HUES48 (cell line): ENCODE measurements at regions not wholly inside any gene's neighbourhood (a gene's known extent, or its start where the extent isn't known, plus 50 kb on each side); places are given as distances from the start of the nearest gene placed in this dataset.

Source experiments
- H3K27ac ChIP-seq: one replicate; pipeline ENCODE4 v1.7.0; 2013; ENCODE audit warnings: low read depth, low read length, inconsistent platforms
- H3K27me3 ChIP-seq: 2 replicates; pipeline ENCODE4 v1.6.1; 2013; ENCODE audit warnings: mild to moderate bottlenecking, low read length; ENCODE audit not compliant: control insufficient read depth, insufficient read depth
- H3K36me3 ChIP-seq: 2 replicates; pipeline ENCODE4 v1.6.1; 2013; ENCODE audit warnings: low read length; ENCODE audit not compliant: control insufficient read depth, insufficient read depth
- H3K4me1 ChIP-seq: 2 replicates; pipeline ENCODE4 v1.6.1; 2013; ENCODE audit warnings: mild to moderate bottlenecking, low read length; ENCODE audit not compliant: control insufficient read depth, insufficient read depth
- H3K4me3 ChIP-seq: 2 replicates; pipeline ENCODE4 v1.5.1; 2013; ENCODE audit warnings: mild to moderate bottlenecking, low read depth, low read length
- H3K9ac ChIP-seq: 2 replicates; pipeline ENCODE4 v1.6.1; 2013; ENCODE audit warnings: mild to moderate bottlenecking, low read depth, low read length, moderate library complexity
- H3K9me3 ChIP-seq: 2 replicates; pipeline ENCODE4 v1.6.1; 2013; ENCODE audit warnings: low read length; ENCODE audit not compliant: control insufficient read depth, insufficient read depth

DNA sequence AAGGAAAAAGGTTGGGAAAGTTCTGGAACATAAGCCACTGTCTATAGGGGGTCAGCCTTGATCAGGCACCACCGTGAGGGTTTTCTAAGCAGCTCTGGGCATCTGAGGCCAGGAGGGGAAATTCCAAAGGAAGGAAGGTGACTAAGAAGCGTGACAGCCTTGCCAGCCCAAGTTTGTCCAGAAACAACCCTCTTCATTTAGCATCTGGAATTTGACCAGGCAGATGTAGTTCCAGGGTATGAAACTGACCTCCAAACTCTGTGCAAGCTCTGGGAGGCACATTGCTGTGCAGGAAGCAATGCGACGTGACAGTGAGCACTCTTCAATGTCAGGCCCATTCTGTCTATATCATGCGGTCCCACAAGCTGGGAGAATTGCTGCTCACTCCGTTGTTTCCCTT, 85.4 kb upstream of the TPM1 start:
- peaks cover 6% of the 10 kb centered on the region for H3K4me1 ChIP-seq
- H3K36me3 ChIP-seq: no peaks in the 10 kb centered on the region
- no peak overlapping the region for H3K27ac ChIP-seq
- no peak overlapping the region for H3K9ac ChIP-seq
- H3K9me3 ChIP-seq: no peaks in the 10 kb centered on the region
- no peak overlapping the region for H3K4me3 ChIP-seq
- H3K27me3 ChIP-seq: no peaks in the 10 kb centered on the region

DNA sequence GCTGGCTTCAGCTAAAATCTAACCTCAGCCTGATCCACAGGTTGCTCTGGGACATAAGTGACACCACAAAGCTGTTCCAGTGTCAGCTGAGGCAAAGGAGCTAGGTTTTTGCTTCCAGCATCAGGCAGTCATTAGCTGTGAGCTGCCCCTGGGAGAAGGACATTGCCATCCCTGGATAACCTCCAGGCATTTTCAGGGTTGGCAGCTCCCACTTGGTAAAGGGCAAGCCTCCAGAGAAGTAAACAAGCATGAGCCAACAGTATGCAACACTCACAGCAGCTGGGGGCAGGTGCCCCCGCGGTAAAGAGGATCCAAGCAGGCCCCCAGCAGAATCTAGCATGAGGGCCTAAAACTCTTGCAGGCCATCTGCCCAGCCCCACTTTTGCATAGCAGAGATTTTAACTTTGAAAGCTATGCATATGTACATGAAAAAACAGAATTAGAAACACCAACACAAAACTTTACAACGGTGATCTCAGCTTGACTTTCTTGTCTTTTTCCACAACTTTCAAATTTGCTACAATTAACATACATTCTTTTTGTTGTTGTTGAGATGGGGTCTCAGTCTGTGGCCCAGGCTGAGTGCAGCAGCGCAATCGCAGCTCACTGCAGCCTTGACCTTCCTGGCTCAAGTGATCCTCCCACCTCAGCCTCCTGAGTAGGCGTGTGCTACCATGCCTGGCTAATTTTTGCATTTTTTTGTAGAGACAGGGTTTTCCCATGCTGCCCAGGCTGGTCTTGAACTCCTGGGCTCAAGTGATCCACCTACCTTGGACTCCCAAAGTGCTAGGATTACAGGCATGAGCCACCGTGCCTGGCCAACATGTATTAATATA, 83.8 kb upstream of the TPM1 start:
- Histone ChIP-seq H3K4me1 (peaks cover 6% of the 10 kb centered on the region), H3K36me3 (no peaks in the 10 kb centered on the region), H3K4me3 (no peak overlapping the region), H3K9ac (no peak overlapping the region), H3K27ac (no peak overlapping the region), H3K27me3 (no peaks in the 10 kb centered on the region), H3K9me3 (no peaks in the 10 kb centered on the region)

DNA sequence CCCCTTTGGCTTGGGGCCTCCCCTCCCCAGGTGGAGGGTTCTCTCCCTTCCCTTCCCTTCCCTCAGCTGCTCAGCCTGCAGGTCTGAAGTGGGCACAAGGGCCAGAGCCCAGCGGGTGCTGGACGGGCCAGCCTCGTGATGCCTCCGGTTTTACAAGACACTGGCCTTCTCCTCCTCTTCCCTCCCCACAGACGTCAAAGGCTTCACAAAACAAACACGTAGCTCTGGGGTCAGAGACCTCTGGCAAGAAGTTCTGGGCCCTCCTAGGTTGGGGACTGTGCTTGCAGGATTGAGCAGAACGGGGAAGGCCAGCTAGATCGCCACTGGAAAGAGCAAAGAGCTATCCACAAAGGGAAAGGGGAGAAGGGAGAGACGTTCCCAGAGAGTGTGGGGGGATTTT, 81.4 kb upstream of the TPM1 start:
- no peak overlapping the region for H3K9ac ChIP-seq
- H3K4me3 ChIP-seq: no peak overlapping the region
- peaks cover 6% of the 10 kb centered on the region for H3K4me1 ChIP-seq
- no peaks in the 10 kb centered on the region for H3K27me3 ChIP-seq
- H3K9me3 ChIP-seq: no peaks in the 10 kb centered on the region
- no peak overlapping the region for H3K27ac ChIP-seq
- H3K36me3 ChIP-seq: no peaks in the 10 kb centered on the region

DNA sequence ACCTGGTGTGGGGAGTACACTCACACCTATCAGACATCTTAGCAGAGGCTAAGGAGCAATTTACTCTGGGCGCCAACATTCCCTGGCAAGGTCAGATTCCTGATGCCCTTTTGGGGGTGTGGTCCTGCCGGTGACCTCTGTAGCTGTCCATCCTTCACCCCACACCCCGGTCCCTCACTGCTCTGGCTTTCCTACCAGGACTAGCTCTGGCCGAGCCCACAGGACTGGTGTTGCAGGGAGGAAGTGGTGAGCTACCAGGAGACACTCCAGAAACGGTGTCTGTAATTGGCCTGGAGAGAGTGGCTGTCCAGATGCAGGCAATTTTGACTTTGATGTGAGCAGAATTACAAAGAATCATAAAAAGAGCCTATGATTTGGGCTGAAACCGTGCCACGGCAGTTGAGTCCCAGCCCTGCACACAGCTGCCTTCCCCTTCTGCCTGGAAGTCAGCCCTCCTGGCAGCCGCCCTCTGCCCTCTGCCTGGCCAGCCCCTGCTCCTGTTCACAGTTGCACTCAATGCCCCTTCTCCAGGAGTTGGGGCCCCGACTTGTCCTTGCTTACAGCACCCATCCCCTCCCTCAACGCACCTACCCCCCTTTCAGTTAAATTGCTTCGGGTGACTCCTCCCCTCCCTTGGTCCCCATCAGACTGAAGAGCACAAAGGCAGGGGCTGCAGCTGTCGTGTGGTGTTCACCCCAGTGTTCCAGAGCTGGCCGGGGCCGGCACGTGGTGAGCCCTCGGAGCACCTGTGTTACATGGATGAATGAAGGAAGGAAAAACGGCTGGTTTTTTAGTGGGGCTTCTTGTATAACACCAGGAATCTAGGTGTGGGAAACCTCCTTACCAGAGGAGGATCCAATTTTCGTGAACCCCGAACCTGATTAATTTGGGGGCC, 80.2 kb upstream of the TPM1 start:
- H3K27ac ChIP-seq: no peak overlapping the region

DNA sequence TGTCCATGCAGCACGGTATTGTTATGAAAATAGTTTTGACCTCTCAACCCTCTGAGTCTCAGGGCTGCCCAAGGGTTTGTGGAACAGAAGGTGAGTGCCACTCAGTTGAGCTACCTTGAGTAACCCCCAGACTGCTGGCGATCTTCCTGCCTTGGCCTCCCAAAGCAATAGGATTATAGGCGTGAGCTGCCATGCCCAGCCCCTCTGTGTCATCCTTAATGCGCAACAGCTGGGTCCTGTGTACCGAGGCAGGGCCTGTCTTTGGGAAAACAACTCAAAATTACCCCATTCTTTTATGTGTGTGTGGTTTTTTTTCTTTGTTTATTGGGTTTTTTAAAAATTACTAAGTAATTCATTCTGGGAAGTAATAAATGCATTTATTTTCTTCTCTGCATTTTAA, 78.3 kb upstream of the TPM1 start:
- Histone ChIP-seq H3K27me3 (no peaks in the 10 kb centered on the region), H3K4me1 (peaks cover 9% of the 10 kb centered on the region), H3K4me3 (no peak overlapping the region), H3K27ac (no peak overlapping the region), H3K9ac (no peak overlapping the region), H3K36me3 (no peaks in the 10 kb centered on the region), H3K9me3 (no peaks in the 10 kb centered on the region)

More for the DNA sequence above, 80.2 kb upstream of the TPM1 start:
- Histone ChIP-seq H3K4me3 (no peak overlapping the region), H3K36me3 (no peaks in the 10 kb centered on the region), H3K9ac (no peak overlapping the region), H3K9me3 (no peaks in the 10 kb centered on the region), H3K27me3 (no peaks in the 10 kb centered on the region), H3K4me1 (peaks cover 6% of the 10 kb centered on the region)

DNA sequence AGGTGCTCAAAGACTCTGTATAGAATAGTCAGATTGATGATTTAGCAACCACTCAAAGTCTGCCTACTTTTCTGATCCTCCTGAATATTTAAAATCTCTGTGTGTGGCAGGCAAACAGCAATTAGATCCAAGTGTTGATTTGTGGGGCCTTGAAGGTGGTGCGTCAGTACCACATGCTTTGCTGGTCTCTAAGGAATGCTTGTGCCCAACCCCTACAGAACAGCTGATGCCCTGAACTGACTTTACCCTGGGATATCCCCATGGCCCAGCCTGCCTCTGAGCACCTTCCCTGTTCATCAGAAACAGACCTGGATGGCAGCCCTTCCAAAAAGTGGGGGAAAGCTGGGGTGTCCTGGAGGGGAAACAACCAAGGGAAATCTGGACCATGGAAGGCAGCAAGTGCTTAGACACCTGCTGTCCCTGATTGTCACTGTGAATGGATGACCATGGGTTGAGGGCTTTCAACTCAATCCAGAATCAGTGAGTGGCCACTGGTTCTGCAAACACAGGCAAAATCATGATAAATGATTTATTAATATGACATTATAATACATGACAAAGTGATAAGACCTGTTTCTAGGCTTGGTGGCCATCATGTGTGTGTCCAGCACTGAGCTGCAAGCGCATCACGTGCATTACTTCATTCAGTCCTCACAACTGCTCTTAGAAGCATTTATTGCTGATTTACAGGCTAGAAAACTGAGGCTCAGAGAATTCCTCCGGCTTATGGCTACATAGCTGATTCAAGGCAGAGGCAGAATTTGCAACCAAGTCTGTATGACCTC, 76.1 kb upstream of the TPM1 start:
- no peaks in the 10 kb centered on the region for H3K27me3 ChIP-seq
- no peak overlapping the region for H3K9ac ChIP-seq
- H3K36me3 ChIP-seq: no peaks in the 10 kb centered on the region
- H3K27ac ChIP-seq: no peak overlapping the region
- no peak overlapping the region for H3K4me3 ChIP-seq
- H3K4me1 ChIP-seq: peaks cover 9% of the 10 kb centered on the region
- no peaks in the 10 kb centered on the region for H3K9me3 ChIP-seq

DNA sequence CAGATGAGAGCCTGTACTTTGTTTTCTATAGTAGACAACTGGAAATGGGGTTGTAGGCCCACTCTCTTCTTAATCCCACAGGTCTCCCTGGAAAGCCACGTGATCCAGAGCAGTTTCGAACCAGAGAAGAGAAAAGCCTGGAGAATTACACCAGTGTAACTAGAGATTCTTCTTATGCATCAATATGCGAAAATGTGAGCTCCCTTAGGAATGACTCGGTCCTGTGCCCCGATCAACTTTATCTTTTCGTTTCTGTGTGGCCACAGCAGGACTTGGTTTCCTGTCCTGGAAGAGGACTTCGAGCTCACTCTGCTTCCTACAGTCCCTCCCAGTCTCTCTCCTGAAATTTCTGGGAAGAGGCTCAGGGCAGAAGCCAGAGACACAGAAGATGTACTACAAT, 73.8 kb upstream of the TPM1 start:
- no peaks in the 10 kb centered on the region for H3K27me3 ChIP-seq
- H3K36me3 ChIP-seq: no peaks in the 10 kb centered on the region
- H3K9me3 ChIP-seq: no peaks in the 10 kb centered on the region
- no peak overlapping the region for H3K4me3 ChIP-seq
- H3K9ac ChIP-seq: no peak overlapping the region
- no peak overlapping the region for H3K27ac ChIP-seq
- H3K4me1 ChIP-seq: peaks cover 9% of the 10 kb centered on the region

DNA sequence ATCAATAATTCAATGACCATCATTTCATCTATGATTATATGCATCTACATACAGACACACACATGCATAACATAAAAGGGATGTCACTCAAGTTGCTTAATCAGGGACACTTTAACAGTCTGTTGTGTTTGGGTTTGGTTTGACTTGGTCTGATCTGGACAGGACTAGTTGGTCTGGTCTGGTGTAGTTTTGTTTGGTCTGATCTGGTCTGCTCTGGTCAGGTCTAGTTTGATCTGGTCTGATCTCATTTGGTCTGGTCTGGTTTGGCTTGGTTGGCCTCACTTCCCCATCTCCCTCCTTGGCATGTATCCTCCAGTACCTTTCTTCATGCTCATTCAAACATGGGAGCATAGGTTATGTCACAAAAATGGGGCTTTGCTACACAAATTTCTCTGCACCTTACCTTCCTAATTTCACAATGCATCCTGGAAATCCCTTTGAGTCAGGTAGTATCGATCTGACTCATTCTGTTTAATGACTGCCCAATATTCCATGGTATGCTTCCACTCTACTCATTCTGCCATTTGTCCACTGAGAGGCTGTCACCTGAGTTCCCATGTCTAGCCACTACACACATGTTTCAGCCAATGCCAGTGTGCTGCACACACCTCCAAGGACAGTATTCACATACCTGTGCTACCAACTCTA, 73.0 kb upstream of the TPM1 start:
- Histone ChIP-seq H3K9ac (no peak overlapping the region), H3K27me3 (no peaks in the 10 kb centered on the region), H3K27ac (no peak overlapping the region), H3K4me3 (no peak overlapping the region), H3K4me1 (peaks cover 9% of the 10 kb centered on the region), H3K9me3 (no peaks in the 10 kb centered on the region), H3K36me3 (no peaks in the 10 kb centered on the region)

DNA sequence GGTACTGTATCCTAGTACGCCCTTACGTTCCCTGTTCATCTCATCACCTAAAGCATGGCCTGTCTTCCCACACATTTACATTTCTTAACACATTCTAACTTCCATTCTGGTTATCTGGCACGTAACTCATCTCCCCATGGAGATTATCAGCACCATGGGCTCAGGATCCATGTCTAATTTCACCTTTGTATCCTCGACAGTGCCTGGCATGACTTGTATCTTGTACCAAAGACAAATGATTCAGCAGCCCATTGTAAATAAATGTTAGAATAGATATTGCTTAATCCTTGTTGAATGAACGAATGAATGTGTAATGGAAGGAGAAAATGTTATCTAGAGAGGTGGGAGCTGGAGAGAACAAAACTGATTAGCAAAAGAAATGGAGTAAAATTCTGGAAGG, 69.7 kb upstream of the TPM1 start:
- H3K36me3 ChIP-seq: no peaks in the 10 kb centered on the region
- no peaks in the 10 kb centered on the region for H3K27me3 ChIP-seq
- no peaks in the 10 kb centered on the region for H3K9me3 ChIP-seq
- H3K4me3 ChIP-seq: no peak overlapping the region
- H3K4me1 ChIP-seq: peaks cover 9% of the 10 kb centered on the region
- H3K27ac ChIP-seq: no peak overlapping the region
- no peak overlapping the region for H3K9ac ChIP-seq

DNA sequence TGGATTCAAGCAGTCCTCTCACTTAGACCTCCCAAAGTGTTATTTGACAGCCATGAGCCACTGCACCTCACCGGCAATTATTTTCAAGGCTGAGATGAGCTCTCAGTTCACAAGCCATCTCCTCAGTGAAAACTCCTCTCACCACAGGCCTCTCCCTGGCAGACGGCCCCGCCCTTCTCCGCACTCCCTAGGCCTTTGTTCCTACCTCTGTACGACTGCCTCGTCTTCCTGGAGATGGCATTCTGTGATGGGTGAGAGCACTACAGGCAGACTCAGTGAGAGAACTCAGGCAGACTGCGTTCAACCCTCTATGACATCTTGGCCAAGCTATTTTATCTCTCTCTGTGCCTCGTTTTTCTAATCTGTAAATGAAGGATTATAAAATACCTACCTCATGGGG, 67.0 kb upstream of the TPM1 start:
- H3K4me1 ChIP-seq: no peaks in the 10 kb centered on the region
- no peak overlapping the region for H3K9ac ChIP-seq
- H3K36me3 ChIP-seq: no peaks in the 10 kb centered on the region

More for the DNA sequence above, 67.0 kb upstream of the TPM1 start:
- no peaks in the 10 kb centered on the region for H3K27me3 ChIP-seq
- H3K27ac ChIP-seq: no peak overlapping the region
- no peaks in the 10 kb centered on the region for H3K9me3 ChIP-seq
- H3K4me3 ChIP-seq: no peak overlapping the region
